Lower leg skin (tissue), 4 donors: ENCODE measurements at regions not wholly inside any gene's neighbourhood (a gene's known extent, or its start where the extent isn't known, plus 50 kb on each side); places are given as distances from the start of the nearest gene placed in this dataset.
A peak's percentile ranks its signal among the peaks of the same experiment; 100 is the strongest.

Experiments
- DNase-seq, 2 donors: peaks; one replicate each; pipeline ENCODE4 v3.0.0-alpha.2; 2019; ENCODE audit warnings: low spot score in 2 of 2
- H3K4me3 ChIP-seq: fragments of 200-600 bp; sonication (generic); 2 replicates; pipeline ENCODE4 v1.5.1; 2017; ENCODE audit warnings: mild to moderate bottlenecking, low read depth; ENCODE audit not compliant: poor library complexity, severe bottlenecking
- POLR2A ChIP-seq, 2 donors: fragments of 450-650 bp; IDR thresholded peaks; one replicate each; pipeline ENCODE4 v1.6.1; 2016 to 2017; ENCODE audit warnings: antibody characterized with exemption in 2 of 2, mild to moderate bottlenecking in 1 of 2, moderate library complexity in 1 of 2
- WGBS, 2 donors: methylation state at CpG; one replicate each; pipeline ENCODE4 v1.1.5; 2018; 5-methylcytosine and 5-hydroxymethylcytosine counted together
- intact Hi-C: fragments of 100-400 bp; cut with DNase I; formaldehyde crosslinking; loops from one replicate; pipeline ENCODE4 v1.15.0; 2023; ENCODE audit warnings: low total_unique reads
- TF ChIP-seq, protein P1 (sequence below), 3 donors: fragments of 450-650 bp; IDR thresholded peaks; one replicate each; pipeline ENCODE4 v1.5.1; 2016; ENCODE audit warnings: antibody characterized with exemption in 3 of 3, mild to moderate bottlenecking in 3 of 3, moderate library complexity in 2 of 3

DNA sequence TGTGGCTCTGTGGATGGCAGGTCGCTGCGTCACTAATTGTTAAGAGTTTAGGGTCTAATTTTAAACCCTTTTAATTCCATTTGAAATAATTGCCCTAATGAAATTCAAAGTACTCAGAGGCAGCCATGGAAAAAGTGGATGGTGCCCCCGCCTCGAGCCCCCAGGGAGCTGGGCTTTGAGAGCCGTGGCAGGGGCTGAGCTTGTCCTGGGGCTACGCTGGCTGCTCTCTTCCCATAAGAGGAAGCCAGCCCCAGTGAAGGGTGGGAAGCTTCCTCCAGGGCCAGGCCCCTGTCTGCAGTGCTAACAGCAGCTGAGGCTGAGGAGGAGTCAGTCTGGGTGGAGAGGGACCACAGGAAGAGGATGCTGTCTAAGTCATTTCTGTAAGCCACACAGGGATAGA is 315.0 kb upstream of the POU3F1 start:
- no peak for TF ChIP-seq POLR2A (IDR thresholded peaks at IDR 0.05)
- TF ChIP-seq, protein P1, sequence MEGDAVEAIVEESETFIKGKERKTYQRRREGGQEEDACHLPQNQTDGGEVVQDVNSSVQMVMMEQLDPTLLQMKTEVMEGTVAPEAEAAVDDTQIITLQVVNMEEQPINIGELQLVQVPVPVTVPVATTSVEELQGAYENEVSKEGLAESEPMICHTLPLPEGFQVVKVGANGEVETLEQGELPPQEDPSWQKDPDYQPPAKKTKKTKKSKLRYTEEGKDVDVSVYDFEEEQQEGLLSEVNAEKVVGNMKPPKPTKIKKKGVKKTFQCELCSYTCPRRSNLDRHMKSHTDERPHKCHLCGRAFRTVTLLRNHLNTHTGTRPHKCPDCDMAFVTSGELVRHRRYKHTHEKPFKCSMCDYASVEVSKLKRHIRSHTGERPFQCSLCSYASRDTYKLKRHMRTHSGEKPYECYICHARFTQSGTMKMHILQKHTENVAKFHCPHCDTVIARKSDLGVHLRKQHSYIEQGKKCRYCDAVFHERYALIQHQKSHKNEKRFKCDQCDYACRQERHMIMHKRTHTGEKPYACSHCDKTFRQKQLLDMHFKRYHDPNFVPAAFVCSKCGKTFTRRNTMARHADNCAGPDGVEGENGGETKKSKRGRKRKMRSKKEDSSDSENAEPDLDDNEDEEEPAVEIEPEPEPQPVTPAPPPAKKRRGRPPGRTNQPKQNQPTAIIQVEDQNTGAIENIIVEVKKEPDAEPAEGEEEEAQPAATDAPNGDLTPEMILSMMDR (IDR thresholded peaks at IDR 0.05), result no peak
- no peak for DNase-seq

DNA sequence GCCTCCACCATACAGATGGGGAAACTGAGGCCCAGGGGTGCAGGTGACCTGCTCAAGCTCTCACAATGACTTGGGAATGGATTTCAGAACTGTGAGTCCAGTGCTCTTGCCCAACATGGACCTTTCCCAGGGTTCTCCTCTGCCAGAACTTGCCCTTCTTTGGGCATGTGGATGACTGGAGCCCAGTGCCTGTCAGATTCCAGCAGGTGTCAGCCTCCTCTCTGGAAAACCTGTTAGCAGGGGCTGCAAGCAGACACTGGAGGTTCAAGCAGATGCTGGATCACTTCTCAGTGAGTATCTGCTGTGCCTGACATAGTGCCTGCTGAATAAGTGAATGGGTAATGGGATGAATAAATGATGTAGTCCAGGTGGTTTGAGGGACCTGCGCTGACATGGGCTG is 314.2 kb upstream of the POU3F1 start:
- TF ChIP-seq POLR2A (IDR thresholded peaks at IDR 0.05), result no peak
- TF ChIP-seq, protein P1 (IDR thresholded peaks at IDR 0.05), result no peak
- WGBS, 2 donors, result 80 to 89% methylated on average over 1 of the region's 1 CpG
- intact Hi-C loops, result no loop called here
- no peak overlapping the region for H3K4me3 ChIP-seq
- DNase-seq, result no peak

More for the DNA sequence above, 315.0 kb upstream of the POU3F1 start:
- no peak overlapping the region for H3K4me3 ChIP-seq
- intact Hi-C loops, result no loop called here
- 63 to 70% methylated on average over 6 of the region's 6 CpGs for WGBS, 2 donors

DNA sequence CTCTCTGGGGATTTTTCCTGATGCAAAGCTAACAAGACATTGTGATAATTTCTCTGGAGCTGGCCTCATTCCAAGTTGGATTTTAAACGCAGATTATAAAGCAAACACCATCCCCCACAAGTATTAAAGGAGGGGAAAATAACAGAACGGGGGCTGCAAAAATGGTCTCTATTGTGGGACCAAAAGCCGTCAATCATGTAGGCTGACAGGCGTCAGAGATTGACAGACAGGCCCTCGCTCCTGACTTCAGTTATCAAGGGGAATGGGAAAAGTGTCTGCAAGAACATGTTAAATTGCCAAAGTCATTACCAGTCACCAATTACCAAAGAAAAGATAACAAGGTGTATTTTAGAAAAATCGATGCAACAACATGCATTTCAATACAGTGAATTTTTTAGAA is 307.4 kb upstream of the POU3F1 start:
- intact Hi-C loops, result no loop called here
- H3K4me3 ChIP-seq, result no peak overlapping the region
- 77 to 81% methylated on average over 6 of the region's 6 CpGs for WGBS, 2 donors
- DNase-seq, result no peak
- TF ChIP-seq POLR2A (IDR thresholded peaks at IDR 0.05), result no peak
- TF ChIP-seq, protein P1 (IDR thresholded peaks at IDR 0.05), result no peak

DNA sequence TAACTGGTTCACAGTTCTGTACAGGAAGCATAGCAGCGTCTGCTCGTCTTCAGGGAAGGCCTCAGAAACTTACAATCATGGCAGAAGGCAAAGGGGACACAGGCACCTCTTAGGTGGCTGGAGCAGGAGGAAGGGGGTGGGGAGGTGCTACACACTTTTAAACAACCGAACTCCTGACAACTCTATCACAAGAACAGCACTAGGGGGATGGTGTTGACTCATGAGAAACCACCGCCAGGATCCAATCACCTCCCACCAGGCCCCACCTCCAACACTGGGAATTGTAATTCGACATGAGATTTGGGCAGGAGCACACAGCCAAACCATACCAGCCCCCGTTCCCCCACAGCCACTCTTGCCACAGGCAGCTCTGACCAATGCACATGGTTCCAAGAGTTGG is 306.3 kb upstream of the POU3F1 start:
- intact Hi-C loops, result no loop called here
- WGBS, 2 donors, result 59 to 75% methylated on average over 6 of the region's 6 CpGs
- no peak overlapping the region for H3K4me3 ChIP-seq
- DNase-seq, result no peak
- TF ChIP-seq POLR2A (IDR thresholded peaks at IDR 0.05), result no peak
- TF ChIP-seq, protein P1 (IDR thresholded peaks at IDR 0.05), result no peak

DNA sequence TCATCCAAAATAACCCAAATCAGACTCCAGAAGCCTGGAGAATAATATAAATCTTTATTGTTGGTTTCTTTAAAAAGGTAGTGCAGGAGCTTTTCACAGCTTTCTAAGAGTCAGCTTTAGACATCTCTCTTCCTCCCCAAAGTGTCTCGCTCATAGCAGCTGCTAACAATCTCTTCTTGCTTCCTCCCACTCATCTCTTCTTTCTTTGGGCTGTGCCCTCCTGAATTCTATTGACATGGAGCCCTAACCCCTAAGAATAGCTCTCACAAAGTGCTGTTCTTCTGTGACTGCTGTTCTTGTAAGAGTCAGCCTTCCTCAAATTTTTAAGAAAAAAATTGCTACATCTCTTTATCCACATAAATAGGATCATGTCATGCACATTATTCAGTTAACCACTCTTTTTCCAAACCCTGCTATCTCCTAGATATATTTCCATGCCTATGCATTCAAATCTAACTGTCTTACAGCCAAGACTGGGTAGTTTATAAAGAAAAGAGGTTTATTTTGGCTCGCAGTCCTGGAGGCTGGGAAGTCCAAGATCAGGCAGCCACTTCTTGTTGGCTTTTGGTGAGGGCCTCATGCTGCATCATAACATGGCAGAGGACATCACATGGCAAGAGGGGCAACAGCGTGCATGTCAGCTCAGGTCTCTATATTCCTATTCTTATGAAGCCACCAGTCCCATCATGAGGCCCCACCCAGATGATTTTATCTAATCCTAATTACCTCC is 301.0 kb upstream of the POU3F1 start:
- H3K4me3 ChIP-seq, result no peak overlapping the region
- no peak for TF ChIP-seq POLR2A (IDR thresholded peaks at IDR 0.05)
- TF ChIP-seq, protein P1 (IDR thresholded peaks at IDR 0.05), result no peak
- intact Hi-C loops, result no loop called here
- WGBS, 2 donors, result 79 to 84% methylated on average over 3 of the region's 3 CpGs
- DNase-seq, result peak in 1 of 2 donors; percentile 31

DNA sequence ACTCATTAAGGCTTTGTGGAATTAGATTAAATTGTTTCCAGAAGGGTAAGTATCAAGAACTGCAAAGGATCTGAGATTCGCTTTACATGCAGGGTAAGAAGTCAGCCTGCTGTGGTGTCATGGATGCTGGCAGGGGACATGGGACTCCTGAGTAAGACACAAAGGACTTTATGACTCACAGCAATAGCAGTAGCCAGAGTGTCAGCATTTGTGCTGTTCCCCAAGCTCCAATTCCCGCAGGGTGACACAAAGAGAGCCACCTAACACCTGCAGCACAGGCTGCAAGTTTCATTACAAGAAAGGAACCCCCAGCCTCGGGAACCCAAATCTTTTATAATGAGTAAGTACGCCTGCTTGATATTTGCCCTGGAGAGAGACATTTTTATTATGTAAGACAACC is 298.1 kb upstream of the POU3F1 start:
- intact Hi-C loops, result no loop called here
- WGBS, 2 donors, result 72% methylated on average over 4 of the region's 4 CpGs
- H3K4me3 ChIP-seq, result no peak overlapping the region
- no peak for TF ChIP-seq POLR2A (IDR thresholded peaks at IDR 0.05)
- TF ChIP-seq, protein P1 (IDR thresholded peaks at IDR 0.05), result no peak
- DNase-seq, result peak in 1 of 2 donors; percentile 26
